GM12874 (cell line): ENCODE measurements at regions not wholly inside any gene's neighbourhood (a gene's known extent, or its start where the extent isn't known, plus 50 kb on each side); places are given as distances from the start of the nearest gene placed in this dataset.

Experiments used
- CTCF ChIP-seq: IDR thresholded peaks from 2 replicates; pipeline ENCODE4 v1.5.1; 2011; ENCODE audit warnings: low read depth, mild to moderate bottlenecking, control low read depth, low read length, moderate library complexity; ENCODE audit not compliant: insufficient read depth

GRCh38 chr2:4979111-4979510 is 713.1 kb upstream of the SOX11 start:
- no peak for TF ChIP-seq CTCF

- TF ChIP-seq CTCF = no peak
These were observed 711.2 kb upstream of the SOX11 start for GRCh38 chr2:4980995-4981394.

GRCh38 chr2:4981802-4982409 is 710.3 kb upstream of the SOX11 start:
- no peak for TF ChIP-seq CTCF

- TF ChIP-seq CTCF = no peak
These were observed 700.0 kb upstream of the SOX11 start for GRCh38 chr2:4992226-4992625.

GRCh38 chr2:4995466-4995865 is 696.7 kb upstream of the SOX11 start:
- TF ChIP-seq CTCF = no peak

- TF ChIP-seq CTCF = no peak
These were observed 684.6 kb upstream of the SOX11 start for GRCh38 chr2:5007596-5007995.

- TF ChIP-seq CTCF = no peak
These were observed 672.9 kb upstream of the SOX11 start for GRCh38 chr2:5019324-5019723.
